ENCODE measurements at regions not wholly inside any gene's neighbourhood (a gene's known extent, or its start where the extent isn't known, plus 50 kb on each side); places are given as distances from the start of the nearest gene placed in this dataset.

GRCh38 chr9:23933348-23933747 is 107.3 kb upstream of the ELAVL2 start:
- WGBS, 2 donors = 84 to 90% methylated on average over 2 of the region's 2 CpGs
- intact Hi-C loops (cut with DNase I) = no loop called here
- H3K4me3 ChIP-seq = no peak overlapping the region
- H3K27me3 ChIP-seq = no peaks in the 10 kb centered on the region
- TF ChIP-seq EP300 (IDR thresholded peaks at IDR 0.05) (no peak), POLR2AphosphoS5 (IDR thresholded peaks at IDR 0.05) (no peak), POLR2A (IDR thresholded peaks at IDR 0.05) (no peak)
- TF ChIP-seq, protein P1, sequence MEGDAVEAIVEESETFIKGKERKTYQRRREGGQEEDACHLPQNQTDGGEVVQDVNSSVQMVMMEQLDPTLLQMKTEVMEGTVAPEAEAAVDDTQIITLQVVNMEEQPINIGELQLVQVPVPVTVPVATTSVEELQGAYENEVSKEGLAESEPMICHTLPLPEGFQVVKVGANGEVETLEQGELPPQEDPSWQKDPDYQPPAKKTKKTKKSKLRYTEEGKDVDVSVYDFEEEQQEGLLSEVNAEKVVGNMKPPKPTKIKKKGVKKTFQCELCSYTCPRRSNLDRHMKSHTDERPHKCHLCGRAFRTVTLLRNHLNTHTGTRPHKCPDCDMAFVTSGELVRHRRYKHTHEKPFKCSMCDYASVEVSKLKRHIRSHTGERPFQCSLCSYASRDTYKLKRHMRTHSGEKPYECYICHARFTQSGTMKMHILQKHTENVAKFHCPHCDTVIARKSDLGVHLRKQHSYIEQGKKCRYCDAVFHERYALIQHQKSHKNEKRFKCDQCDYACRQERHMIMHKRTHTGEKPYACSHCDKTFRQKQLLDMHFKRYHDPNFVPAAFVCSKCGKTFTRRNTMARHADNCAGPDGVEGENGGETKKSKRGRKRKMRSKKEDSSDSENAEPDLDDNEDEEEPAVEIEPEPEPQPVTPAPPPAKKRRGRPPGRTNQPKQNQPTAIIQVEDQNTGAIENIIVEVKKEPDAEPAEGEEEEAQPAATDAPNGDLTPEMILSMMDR (IDR thresholded peaks at IDR 0.05) = no peak
- no peak overlapping the region for H3K27ac ChIP-seq
- no peaks in the 10 kb centered on the region for H3K9me3 ChIP-seq
- DNase-seq = no peak
- no peaks in the 10 kb centered on the region for H3K4me1 ChIP-seq
- H3K36me3 ChIP-seq = no peaks in the 10 kb centered on the region

GRCh38 chr9:23926368-23926767 is 100.3 kb upstream of the ELAVL2 start:
- TF ChIP-seq, protein P1 (IDR thresholded peaks at IDR 0.05) = no peak
- TF ChIP-seq POLR2AphosphoS5 (IDR thresholded peaks at IDR 0.05) = no peak
- intact Hi-C loops (cut with DNase I) = no loop called here

DNA sequence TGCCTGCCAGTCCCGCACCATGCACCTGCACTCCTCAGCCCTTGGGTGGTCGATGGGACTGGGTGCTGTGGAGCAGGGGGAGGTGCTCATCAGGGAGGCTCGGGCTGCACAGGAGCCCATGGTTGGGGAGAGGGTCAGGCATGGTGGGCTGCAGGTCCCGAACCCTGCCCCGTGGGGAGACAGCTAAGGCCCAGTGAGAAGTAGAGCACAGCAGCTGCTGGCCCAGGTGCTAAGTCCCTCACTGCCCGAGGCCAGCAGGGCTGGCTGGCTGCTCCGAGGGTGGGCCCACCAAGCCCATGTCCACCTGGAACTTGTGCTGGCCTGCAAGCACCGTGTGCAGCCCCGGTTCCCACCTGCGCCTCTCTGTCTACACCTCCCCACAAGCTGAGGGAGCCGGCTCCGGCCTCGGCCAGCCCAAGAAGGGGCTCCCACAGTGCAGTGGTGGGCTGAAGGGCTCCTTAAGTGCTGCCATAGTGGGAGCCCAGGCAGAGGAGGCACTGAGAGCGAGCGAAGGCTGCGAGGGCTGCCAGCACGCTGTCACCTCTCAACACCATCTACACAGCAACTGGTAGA is 88.5 kb upstream of the ELAVL2 start:
- Histone ChIP-seq H3K27ac (no peak overlapping the region), H3K9me3 (no peaks in the 10 kb centered on the region), H3K36me3 (no peaks in the 10 kb centered on the region), H3K4me1 (no peaks in the 10 kb centered on the region), H3K4me3 (no peak overlapping the region), H3K27me3 (no peaks in the 10 kb centered on the region)
- TF ChIP-seq, protein P1 (IDR thresholded peaks at IDR 0.05) = no peak
- no peak for TF ChIP-seq EP300 (IDR thresholded peaks at IDR 0.05)
- no peak for TF ChIP-seq POLR2AphosphoS5 (IDR thresholded peaks at IDR 0.05)
- TF ChIP-seq POLR2A (IDR thresholded peaks at IDR 0.05) = no peak
- intact Hi-C loops (cut with DNase I) = no loop called here
- DNase-seq = no peak
- 90 to 93% methylated on average over 17 of the region's 17 CpGs for WGBS, 2 donors

More at GRCh38 chr9:23926368-23926767, 100.3 kb upstream of the ELAVL2 start:
- H3K9me3 ChIP-seq = peaks cover 0 to 2% (median 0%) of the 10 kb centered on the region in 4 donors
- H3K4me3 ChIP-seq = no peak overlapping the region
- H3K4me1 ChIP-seq = no peaks in the 10 kb centered on the region
- H3K27ac ChIP-seq = no peak overlapping the region
- no peak for DNase-seq
- no peaks in the 10 kb centered on the region for H3K36me3 ChIP-seq
- no peaks in the 10 kb centered on the region for H3K27me3 ChIP-seq

GRCh38 chr9:23907343-23907742 is 81.3 kb upstream of the ELAVL2 start:
- no peaks in the 10 kb centered on the region for H3K4me1 ChIP-seq
- no peak overlapping the region for H3K4me3 ChIP-seq
- H3K27ac ChIP-seq = no peak overlapping the region
- WGBS, 2 donors = 91 to 92% methylated on average over 1 of the region's 1 CpG
- DNase-seq = no peak
- no peaks in the 10 kb centered on the region for H3K9me3 ChIP-seq
- TF ChIP-seq POLR2AphosphoS5 (IDR thresholded peaks at IDR 0.05) (no peak), EP300 (IDR thresholded peaks at IDR 0.05) (no peak), POLR2A (IDR thresholded peaks at IDR 0.05) (no peak)
- TF ChIP-seq, protein P1 (IDR thresholded peaks at IDR 0.05) = no peak
- H3K36me3 ChIP-seq = no peaks in the 10 kb centered on the region
- intact Hi-C loops (cut with DNase I) = no loop called here
- no peaks in the 10 kb centered on the region for H3K27me3 ChIP-seq

DNA sequence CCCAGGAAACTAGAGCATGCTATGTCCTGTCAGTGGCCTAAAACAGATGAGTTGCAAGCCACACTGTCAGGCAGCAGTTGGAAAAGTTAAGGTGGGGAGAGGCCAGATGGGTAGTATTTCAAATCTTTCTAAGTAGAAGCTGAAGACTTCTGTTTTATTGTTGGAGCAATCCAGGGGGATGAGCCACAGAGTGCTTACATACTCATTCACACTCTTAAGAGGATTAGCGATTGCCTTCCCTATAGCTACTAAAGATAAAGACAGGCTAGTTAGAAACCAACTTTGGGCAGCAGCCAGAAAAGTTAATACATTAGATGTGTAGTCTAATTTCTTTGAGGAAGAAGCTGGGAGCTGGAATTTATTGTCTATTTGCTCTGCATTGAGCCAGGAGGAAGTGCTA is 61.7 kb upstream of the ELAVL2 start:
- Histone ChIP-seq H3K9me3 (peaks cover 0 to under 1% (median 0%) of the 10 kb centered on the region in 4 donors), H3K4me3 (no peak overlapping the region), H3K27ac (no peak overlapping the region), H3K27me3 (no peaks in the 10 kb centered on the region), H3K36me3 (no peaks in the 10 kb centered on the region), H3K4me1 (no peaks in the 10 kb centered on the region)
- intact Hi-C loops (cut with DNase I) = no loop called here
- TF ChIP-seq POLR2AphosphoS5 (IDR thresholded peaks at IDR 0.05) (no peak), POLR2A (IDR thresholded peaks at IDR 0.05) (no peak), EP300 (IDR thresholded peaks at IDR 0.05) (no peak)
- TF ChIP-seq, protein P1 (IDR thresholded peaks at IDR 0.05) = no peak
- WGBS, 2 donors = 20 to 49% methylated on average over 1 of the region's 1 CpG
- no peak for DNase-seq

All from sigmoid colon (tissue), 6 donors.